ENCODE measurements at regions not wholly inside any gene's neighbourhood (a gene's known extent, or its start where the extent isn't known, plus 50 kb on each side); places are given as distances from the start of the nearest gene placed in this dataset.
"Not testable (repeated sequence)": the region's sequence is repeated elsewhere in the genome, so short reads cannot be mapped to it uniquely, and the experiment has no call there.

- not testable (repeated sequence) for TF ChIP-seq CTCF (IDR thresholded peaks at IDR 0.05; ENCODE audit: borderline replicate concordance, extremely low read depth, low read length, poor library complexity, severe bottlenecking); EZH2 (IDR thresholded peaks at IDR 0.05; ENCODE audit: borderline replicate concordance, low read depth, low read length, severe bottlenecking)
These were observed 115.4 kb downstream of the TRIM43 start for GRCh38 chr2:95707161-95707560.

Measured in DND-41 (cell line).